NCI-H2196 treated with DMSO at 0.1 percent for 48 hours (cell line): ENCODE measurements at regions not wholly inside any gene's neighbourhood (a gene's known extent, or its start where the extent isn't known, plus 50 kb on each side); places are given as distances from the start of the nearest gene placed in this dataset.

Experiments
- DNase-seq: peaks from one replicate; lab custom pipeline; 2025; ENCODE audit not compliant: unreplicated experiment; lab: John Stamatoyannopoulos, UW

DNA sequence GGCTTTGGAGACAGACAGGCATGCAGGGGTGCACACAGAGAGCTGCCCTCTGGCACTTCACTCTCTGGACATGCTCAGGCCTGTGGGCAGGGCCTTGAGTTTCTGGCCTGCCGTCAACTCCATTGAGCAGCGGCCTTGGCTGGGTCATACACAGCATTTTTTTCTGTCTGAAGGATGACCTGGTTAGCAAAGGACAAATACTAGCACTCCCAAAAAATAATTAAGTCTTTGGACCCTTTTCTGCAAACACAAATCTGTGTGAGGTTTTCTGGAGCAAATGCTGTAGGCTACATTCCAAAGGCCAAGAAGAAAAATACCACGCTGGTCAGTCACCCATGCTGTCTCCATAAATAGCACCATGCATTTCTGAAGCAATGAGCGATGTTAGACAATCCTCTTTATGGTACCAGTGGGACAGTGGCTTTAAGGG, 124.7 kb upstream of the CTAGE1 start:
- no peak for DNase-seq

DNA sequence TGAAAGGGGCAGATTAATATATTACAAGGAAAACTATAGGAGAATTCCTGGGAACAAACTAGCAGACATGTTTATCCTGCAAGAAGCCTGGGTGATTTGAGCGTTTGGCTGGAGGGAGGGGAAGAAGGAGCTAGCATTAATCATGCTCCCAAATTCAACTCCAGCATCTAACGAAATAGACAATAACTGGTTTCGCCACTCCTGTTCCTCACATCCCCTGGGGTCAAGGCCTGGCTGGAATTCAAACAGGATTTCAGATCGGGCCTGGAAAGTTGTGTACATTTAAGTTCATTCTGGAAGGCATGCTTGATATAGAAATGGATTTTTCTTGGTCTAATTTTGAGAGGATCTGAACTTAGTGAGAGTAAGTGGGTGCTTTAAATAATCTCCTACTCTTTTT, 126.1 kb upstream of the CTAGE1 start:
- no peak for DNase-seq

DNA sequence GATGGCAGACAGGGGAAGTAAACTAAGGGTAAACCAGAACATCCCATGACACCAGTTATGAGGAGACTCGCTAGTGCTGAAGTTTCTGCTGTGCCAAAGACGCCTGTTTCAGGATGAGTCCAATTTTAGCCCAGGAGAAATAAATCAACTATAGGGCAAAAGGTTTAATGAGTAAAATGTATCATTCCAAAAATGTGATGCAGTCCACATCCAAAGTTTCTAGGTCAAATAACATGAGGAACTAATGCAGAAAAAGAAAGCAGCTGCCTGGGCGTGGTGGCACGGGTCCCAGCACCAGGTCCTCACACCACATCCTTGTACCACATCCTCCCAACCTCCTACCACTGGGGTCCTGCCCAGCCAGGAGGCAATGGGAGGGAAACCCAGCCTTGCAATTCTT, 126.9 kb upstream of the CTAGE1 start:
- no peak for DNase-seq

DNA sequence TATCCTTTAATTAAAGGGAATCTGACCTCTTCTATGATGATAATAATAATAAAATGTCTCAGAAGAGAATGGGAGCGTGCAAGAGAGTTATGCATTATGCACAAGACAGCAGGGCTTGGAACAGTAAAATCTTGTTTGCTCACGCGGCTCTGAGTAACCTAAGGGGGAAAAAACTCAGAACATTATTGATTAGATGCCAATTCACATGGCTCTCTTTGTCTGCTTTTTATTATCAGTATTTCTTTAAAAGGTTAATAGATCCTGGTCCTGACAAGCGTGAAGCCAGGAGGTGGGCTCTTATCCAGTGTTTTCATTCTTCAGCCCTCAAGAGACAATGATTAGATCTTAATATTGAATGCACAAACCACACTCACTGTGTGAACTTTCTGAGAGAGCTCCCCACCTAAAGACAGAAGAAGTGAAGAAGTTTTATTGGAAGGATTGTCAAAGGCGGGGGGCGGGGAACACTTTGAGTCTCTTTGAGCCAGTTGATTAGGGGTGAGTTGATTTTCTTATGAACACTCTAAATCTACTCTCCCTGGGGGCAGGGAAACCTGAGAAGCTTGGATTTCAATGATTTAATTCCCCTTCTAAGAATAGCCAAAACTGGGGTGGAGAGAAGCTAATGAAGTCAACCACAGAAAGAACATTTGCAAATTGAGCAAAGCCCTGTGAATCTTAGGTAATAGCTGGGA, 127.5 kb upstream of the CTAGE1 start:
- DNase-seq: no peak

DNA sequence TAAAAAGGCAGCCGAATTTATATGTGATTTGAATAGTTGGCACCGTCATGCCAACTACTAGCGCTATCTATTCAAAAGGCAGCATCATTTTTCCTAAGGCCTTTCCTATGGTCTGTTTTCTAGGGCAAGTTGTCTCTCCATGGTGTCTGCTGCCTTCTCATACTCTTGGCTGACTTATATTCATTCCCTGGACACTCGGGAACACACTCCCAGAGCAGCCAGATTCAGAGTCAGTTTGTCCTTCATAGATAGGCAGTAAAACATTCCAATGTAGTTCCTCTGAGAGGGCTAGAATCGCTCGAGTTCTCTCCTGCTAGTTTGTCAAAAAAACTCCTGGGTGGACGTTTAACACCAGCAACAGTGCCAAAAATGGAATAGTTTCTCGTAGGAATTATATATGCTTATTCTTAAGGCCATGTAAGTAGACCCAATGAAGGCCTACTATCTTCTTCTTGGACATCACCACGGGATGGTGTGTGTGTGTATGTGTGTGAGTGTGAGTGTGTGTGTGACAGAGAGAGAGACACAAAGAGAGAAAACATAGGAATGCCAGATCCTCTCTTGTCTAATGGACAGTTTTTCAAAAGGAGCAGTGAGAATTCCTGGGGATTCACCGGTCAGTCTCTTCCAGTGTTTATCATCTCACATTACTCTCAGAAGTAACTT, 129.3 kb upstream of the CTAGE1 start:
- DNase-seq: no peak

DNA sequence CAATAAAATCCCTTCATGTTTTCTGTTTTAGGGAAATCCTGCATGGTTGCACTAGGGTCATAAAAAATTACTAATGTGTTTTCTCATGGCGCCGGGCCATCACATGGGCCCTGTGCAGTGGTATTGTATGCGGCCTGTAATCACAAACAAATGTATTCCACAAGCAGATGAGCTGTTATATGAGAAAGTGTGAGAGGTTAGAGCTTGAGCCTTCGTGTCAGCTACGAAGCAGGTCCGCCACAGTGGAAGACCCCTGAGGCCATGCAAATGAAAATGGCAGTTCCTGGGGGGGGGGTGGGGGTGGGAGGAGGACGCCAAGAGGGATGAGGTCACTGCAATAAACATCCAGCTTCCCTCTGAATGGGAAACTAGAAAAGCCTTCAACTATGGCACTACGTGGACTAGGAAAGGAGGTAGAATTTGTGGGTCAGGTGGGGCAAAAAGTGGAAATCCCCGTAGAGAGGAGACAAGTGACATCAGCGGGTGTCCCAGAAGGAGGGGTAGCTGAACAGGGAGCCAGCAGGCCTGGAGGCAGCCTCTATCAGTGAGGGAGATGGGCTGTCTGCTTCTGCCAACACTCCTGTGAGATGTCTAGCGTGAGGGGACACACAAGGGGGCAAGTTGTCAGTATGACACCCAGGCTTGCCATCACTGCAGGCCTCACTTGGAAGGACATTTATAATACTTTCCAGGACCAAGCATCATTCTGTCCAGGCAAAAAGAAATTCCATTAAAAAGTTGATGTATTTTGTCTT, 130.3 kb upstream of the CTAGE1 start:
- no peak for DNase-seq

DNA sequence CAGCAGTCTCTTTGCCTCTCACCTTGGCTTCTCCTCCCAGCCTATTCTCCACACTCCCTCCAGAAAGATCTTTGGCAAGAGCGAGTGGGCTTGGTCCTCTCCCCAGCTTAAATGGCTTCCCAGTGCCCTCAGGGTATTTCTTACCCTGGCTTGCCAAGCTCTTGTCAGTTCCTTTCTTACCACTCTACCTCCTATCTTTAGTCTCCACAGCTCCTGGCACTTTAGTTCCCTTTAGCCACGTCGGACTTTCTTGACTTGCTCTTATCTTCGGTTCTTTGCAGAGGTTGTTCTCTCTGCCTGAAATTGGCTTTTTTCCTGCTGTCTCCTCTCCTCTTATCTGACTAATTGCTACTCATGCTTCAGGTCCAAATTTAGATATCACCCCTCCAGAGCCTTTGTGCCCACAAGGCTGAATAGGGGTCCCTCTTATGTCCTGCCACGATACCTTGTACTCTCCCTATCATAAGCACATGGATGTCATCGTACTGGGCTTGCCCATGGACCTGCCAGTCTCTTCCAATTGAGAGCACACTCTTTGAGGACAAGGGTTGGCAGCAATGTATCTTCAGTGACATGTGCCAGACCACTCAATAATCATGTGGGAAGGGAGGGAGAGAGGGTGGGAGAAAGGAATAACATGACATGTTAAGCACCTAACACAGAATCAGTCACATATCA, 131.7 kb upstream of the CTAGE1 start:
- no peak for DNase-seq

DNA sequence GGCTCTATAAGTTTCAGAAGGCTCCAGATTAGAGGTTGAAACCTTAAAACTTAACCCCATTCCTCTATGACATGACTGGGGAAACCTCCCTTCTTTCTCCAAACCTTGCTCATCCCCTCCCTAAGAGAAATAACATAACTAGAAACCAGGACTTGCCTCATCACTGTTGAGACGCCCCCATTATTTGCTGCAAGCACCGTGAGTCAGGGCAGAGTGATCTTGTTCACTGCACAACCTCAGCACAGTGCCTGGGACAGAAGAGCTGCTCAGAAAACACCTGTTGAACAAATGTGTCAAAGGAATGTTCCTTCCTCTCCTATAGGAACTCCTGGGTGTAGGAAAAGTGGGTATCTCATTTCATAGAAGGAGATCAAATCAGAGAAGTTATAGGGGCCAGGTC, 132.7 kb upstream of the CTAGE1 start:
- no peak for DNase-seq

DNA sequence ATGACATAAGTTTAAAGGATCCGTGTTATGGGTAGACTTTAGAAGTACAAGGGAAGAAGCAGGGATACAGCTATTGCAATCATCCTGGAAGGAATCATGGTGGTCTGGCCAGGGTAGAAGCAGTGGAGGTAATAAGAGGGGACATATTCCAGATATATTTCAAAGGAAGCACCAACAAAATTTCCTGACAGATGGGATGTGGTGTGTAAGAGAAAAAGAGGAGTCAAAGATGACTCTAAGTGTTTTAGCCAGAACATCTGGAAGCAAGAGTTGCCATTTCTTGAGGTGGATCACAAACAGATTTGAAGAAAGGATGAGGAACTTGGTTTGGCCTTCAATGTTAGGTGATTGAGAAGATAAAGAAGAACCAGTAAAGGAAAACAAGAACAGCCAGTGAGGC, 133.1 kb upstream of the CTAGE1 start:
- DNase-seq: no peak

DNA sequence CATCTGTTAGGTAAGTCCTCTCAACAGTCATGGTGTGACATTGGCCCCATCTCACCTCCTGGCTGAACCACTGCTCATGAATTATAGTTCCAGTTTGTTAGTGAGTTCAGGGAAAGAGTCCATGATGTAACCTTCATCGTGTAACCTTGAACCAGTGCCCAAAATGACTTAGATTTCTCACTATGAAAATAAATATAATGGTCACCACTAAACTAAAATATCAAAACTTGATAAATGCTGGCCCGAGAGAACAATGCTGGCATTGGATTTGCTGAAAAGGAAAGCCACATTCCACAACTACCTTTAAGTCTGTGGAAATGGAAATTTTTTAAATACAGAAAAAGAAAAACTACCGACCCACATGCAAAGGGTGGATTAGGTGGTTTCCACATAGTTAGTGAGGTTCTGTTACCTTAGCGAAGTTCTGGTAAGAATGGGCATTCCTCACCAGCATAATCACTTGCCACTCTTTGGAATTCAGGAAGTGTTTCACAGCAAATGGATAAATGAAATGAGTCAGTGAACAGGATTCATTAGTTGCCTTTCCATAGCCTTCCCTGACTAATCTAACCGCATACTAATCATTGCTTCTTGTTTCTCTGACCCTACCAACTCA, 133.9 kb upstream of the CTAGE1 start:
- DNase-seq: no peak

DNA sequence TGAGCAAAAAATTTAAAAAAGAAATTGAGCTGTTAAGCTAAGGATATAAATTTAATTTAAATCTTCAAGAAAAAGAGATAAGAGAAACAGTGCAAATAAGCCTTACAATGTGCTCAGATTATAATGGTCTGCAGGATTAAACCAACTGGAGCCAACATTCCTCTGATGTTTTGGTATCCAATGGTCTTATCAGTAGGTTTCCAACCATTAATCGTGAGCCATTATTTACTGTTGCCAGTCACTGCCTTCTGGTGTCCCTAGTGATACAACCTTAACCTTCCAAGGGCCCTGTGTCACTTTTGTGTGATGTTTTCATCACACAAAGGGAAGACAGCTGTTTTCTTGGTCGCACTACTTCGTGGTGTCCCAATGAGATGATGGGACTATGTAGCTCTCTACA, 134.5 kb upstream of the CTAGE1 start:
- no peak for DNase-seq

DNA sequence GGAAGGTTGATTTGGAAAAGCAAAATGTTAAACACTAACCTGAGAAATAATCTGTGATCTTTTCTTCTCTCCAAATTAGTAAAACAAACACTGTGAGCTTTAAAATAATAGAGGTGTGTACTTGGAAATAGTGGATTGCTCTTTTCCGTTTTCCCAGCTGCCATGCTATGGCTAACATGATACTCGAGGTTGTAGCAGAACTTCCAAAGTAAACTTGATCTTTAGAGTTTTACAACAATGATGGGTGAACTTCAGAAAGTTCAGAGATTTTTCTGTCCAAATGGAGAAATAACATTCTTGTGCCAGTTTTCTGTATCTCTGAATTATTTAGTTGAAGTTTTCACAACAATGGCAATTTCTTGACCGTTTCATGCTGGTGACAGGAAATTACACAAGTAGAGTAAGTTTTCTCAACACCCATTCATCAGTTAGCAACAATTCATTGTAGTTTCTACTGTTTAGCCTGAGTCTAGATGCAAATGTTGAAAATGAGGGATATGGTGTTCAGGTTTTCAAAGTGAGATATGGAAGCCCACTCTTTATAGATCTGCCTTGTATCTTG, 135.3 kb upstream of the CTAGE1 start:
- no peak for DNase-seq

DNA sequence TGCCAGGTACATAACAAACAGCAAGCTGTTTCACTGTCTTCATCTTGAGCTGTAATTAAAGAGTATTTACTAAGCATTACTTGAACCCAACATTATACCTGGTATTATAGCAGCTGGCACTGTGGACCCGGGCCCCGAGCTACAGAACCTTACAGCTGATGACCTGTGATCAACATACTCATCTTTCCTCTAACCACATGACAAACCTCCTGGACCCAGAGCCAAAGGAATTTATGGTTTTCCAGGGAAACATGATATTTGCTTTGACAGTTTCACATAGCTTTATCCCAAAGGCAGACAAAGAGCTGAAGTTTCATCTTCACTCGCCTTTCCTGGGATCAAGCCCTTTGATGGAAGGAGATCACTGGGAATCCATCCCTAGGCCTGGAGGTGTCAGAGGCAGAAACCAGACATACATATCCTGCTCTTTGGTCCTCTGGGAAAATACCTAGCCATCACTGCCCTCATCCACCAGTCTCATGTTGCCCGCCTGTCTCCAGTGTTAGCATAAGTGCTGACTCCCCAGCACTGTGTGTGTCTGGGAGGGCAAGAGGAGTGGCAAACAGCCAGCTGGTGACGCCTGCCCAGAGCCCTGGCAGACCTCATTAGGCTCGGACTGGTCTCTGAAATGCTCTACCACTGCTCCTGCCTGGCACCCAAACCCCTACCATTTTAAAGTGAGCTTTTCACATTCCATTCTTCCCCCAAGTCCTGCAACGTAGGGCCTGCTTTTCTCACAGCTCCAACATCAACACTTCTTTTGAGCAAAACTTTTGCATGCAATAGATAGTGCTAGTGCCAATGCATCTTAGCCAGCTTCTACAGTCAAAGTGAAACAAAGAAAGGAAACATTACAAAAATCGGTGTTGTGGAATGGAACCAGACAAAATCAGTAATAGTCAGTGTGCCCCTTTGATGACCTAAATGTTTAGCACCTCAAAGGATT, 138.8 kb upstream of the CTAGE1 start:
- no peak for DNase-seq

DNA sequence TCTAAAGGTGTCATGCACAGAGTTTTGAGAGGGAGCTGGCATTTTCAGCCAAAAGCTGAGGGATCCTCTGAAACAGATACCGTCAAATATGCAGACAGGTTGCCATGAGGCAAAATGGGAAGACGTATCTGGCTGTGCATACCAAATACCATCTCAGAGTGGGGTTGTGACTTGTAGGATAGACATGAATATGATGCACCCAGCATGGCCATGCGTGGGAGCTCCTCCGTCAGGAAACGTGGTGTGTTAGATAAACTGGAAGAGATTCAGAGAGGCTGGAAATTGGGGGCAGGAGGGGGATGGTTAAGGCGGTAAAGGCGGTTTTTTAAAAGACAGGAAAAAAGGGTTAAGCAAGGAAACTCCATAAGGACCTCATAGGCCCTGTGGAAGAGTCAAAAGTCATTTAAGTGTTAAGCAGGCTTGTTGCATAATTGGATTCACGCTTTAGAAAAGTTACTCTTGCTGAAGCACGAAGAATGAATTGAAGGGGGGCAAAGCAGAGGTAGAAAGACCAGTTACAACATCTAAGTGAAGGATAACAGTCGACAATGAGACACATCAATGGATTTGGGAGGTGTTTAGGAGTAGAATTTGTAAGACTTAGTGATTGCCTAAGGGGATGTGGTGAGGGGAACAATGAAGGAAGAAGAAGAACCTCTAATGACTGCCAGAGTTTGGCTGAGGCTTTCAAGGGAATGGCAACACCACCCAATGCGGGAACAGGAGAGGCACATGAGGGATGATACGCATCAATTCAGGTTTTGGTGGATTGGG, 139.6 kb upstream of the CTAGE1 start:
- DNase-seq: no peak

DNA sequence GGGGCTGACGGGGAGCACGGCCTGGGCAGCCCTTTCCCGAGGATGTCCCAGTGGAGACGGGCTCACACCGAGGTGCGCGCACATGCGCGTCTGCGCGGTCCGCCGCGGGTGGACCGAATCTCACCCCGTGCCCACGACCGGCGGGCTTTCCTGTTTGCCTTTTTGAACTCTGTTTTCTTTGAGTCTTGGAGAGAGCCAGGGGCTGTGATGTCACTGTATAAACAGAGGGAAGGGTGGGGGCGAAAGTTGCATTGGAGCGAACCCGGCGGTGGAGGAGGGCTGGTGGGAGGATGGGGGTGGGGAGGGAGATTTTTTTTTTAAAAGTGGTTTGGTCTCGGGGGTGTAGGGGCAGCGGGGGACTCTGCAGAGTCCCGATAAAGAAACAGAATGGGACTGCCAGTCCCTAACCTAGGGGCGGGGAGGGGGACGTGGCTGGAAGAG, 141.2 kb upstream of the CTAGE1 start:
- DNase-seq: no peak

DNA sequence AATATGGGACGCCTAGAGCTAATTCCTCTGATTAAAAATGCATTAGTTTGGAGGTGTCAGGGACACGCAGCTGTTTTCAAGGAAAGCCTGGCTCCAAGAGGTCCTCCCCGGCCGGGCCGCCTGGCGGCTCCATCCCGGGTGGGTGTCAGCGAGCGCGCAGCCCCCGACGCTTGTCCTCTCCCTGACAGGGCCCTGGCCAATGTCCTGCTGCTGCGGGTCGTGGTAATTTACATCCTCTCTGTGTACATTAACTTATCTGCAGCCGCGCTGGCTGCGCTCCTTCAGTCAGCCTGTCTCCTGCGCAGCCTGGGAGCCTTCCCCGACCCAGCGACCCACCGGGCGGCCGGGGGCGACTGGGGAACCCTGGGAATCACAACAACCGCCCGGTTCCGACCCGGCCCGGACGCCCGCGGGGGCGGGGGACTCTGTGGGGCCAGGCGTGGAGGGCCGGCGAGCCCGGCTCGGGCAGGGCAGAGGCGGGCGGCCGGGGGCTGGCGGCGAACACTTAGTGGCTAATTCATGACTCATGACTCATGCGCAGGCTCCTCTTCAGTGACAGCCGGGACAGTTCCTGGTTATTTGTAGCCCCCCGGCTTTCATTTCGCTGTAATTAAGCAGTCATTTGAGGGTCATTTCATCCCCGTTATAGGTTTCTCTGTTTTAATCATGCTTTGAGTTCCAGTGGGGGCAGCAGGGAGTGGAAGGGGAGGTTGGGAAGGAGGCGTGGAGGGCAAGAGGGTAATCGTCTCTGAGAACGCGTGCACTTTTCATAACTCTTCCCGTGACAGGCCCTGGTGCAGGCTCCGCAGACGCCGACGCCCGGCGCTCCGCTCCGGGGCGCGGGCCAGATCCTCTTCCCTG, 141.9 kb upstream of the CTAGE1 start:
- no peak for DNase-seq

DNA sequence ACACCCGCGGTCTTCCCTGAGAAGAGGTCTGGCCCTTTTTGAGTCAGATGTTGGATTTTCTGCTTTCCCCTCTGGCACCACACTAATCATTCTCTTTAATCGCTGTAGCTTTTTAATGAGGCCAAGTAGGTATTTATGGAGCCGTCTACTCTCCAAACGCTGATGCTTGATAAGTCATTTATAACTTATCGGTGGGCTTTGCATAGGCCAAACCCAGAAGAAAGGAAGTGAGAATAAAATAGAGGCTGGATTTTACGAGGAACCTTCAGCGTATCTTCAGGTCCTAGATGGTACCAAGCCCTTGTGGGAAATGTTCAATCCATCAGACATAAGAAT, 142.5 kb upstream of the CTAGE1 start:
- DNase-seq: no peak

DNA sequence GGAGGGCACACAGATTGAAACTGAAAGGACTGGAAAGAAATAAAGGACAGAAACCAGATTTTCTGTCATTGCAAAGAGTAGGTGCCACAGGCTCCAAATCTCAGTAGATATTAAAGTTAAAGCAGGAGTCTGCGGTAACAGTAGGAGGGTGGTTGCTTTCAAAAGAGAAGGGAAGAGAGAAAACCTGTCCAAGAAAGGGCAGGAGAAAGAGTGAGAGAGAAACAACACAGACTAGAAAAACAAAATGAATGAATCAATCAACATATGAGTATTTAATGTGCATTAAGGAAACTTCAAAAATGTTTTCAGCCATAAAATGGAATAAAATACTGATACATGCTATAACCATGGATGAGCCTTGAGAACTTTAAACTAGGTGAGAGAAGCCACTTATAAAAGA, 143.1 kb upstream of the CTAGE1 start:
- DNase-seq: no peak
